Esophagus squamous epithelium (tissue), 4 donors: ENCODE measurements at regions not wholly inside any gene's neighbourhood (a gene's known extent, or its start where the extent isn't known, plus 50 kb on each side); places are given as distances from the start of the nearest gene placed in this dataset.

Experiments
- POLR2A ChIP-seq, 4 donors: fragments of 450-650 bp; IDR thresholded peaks; one replicate each; pipeline ENCODE4 v1.6.1; 2017; ENCODE audit warnings: antibody characterized with exemption in 4 of 4, mild to moderate bottlenecking in 4 of 4, moderate library complexity in 3 of 4
- TF ChIP-seq, protein P1 (sequence below), 6 experiments: fragments of 450-650 bp in 4 of 6; fragments of 200-600 bp in 2 of 6; sonication (generic) in 2 of 6; IDR thresholded peaks; one replicate each; pipeline ENCODE4 v1.5.1; 2016 to 2019; ENCODE audit warnings: antibody characterized with exemption in 6 of 6, mild to moderate bottlenecking in 4 of 6, moderate library complexity in 4 of 6

DNA sequence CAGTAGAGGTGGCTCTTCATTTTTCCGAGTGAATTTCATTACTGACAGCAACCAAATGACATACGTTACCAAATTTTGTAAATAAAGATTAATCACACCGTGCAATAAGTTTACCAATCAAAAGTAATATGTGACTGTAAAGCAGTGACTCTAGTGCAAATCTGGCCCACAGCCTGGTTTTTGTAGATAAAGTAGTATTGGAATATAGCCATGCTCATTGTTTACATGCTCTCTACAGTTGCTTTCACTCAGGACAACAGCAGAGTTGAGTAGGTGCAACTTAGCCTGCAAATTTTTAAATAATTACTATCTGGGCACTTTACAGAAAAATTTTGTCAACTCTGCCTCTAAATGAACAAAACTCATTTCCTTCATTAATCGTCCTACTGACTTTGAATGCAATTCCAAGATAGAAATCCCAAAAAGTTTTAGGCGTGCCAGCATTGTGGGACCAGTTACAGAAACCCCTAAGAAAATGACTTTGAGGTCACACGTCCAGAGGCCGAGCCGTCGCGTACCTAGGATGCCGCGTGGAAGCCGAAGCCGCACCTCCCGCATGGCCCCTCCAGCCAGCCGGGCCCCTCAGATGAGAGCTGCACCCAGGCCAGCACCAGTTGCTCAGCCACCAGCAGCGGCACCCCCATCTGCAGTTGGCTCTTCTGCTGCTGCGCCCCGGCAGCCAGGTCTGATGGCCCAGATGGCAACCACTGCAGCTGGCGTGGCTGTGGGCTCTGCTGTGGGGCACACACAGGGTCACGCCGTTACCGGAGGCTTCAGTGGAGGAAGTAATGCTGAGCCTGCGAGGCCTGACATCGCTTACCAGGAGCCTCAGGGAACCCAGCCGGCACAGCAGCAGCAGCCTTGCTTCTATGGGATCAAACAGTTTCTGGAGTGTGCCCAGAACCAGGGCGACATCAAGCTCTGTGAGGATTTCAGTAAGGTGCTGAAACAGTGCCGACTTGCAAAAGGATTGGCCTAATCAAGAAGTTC is 180.7 kb upstream of the TLE4 start:
- TF ChIP-seq, protein P1, sequence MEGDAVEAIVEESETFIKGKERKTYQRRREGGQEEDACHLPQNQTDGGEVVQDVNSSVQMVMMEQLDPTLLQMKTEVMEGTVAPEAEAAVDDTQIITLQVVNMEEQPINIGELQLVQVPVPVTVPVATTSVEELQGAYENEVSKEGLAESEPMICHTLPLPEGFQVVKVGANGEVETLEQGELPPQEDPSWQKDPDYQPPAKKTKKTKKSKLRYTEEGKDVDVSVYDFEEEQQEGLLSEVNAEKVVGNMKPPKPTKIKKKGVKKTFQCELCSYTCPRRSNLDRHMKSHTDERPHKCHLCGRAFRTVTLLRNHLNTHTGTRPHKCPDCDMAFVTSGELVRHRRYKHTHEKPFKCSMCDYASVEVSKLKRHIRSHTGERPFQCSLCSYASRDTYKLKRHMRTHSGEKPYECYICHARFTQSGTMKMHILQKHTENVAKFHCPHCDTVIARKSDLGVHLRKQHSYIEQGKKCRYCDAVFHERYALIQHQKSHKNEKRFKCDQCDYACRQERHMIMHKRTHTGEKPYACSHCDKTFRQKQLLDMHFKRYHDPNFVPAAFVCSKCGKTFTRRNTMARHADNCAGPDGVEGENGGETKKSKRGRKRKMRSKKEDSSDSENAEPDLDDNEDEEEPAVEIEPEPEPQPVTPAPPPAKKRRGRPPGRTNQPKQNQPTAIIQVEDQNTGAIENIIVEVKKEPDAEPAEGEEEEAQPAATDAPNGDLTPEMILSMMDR (IDR thresholded peaks at IDR 0.05), result no peak
- TF ChIP-seq POLR2A (IDR thresholded peaks at IDR 0.05), result no peak
